Midbrain (tissue), 1 donor: ENCODE measurements at regions not wholly inside any gene's neighbourhood (a gene's known extent, or its start where the extent isn't known, plus 50 kb on each side); places are given as distances from the start of the nearest gene placed in this dataset.
A peak's percentile ranks its signal among the peaks of the same experiment; 100 is the strongest.
"Not testable (repeated sequence)": the region's sequence is repeated elsewhere in the genome, so short reads cannot be mapped to it uniquely, and the experiment has no call there.

ENCODE experiments used
- DNase-seq: peaks from one replicate; lab custom pipeline; 2025; lab: John Stamatoyannopoulos, UW

GRCh38 chr10:25713894-25714240, 220.2 kb upstream of the MYO3A start:
- no peak for DNase-seq

- DNase-seq = no peak
Observed at GRCh38 chr10:25724241-25724640, 209.8 kb upstream of the MYO3A start.

- DNase-seq = peak; percentile 60
Observed at GRCh38 chr10:25725917-25726716, 207.9 kb upstream of the MYO3A start.

GRCh38 chr10:25738776-25739175, 195.3 kb upstream of the MYO3A start:
- no peak for DNase-seq

- DNase-seq = no peak
Observed at GRCh38 chr10:25743832-25744231, 190.2 kb upstream of the MYO3A start.

GRCh38 chr10:25744574-25744973, 189.5 kb upstream of the MYO3A start:
- DNase-seq = no peak

GRCh38 chr10:25745976-25746375, 188.1 kb upstream of the MYO3A start:
- no peak for DNase-seq

- DNase-seq = no peak
Observed at GRCh38 chr10:25747084-25747483, 186.9 kb upstream of the MYO3A start.

- DNase-seq = no peak
Observed at GRCh38 chr10:25748509-25748908, 185.5 kb upstream of the MYO3A start.

GRCh38 chr10:25753776-25754175, 180.3 kb upstream of the MYO3A start:
- DNase-seq = no peak

- not testable (repeated sequence) for DNase-seq
Observed at GRCh38 chr10:25755874-25756273, 178.2 kb upstream of the MYO3A start.

- DNase-seq = no peak
Observed at GRCh38 chr10:25756784-25757183, 177.2 kb upstream of the MYO3A start.

- DNase-seq = peak; percentile 32
Observed at GRCh38 chr10:25758041-25758457, 176.0 kb upstream of the MYO3A start.

- no peak for DNase-seq
Observed at GRCh38 chr10:25758511-25758910, 175.5 kb upstream of the MYO3A start.

- DNase-seq = no peak
Observed at GRCh38 chr10:25761937-25762336, 172.1 kb upstream of the MYO3A start.

- no peak for DNase-seq
Observed at GRCh38 chr10:25766213-25766612, 167.8 kb upstream of the MYO3A start.

- no peak for DNase-seq
Observed at GRCh38 chr10:25766687-25767221, 167.3 kb upstream of the MYO3A start.

- no peak for DNase-seq
Observed at GRCh38 chr10:25768167-25768566, 165.9 kb upstream of the MYO3A start.

GRCh38 chr10:25778646-25779045, 155.4 kb upstream of the MYO3A start:
- no peak for DNase-seq

- DNase-seq = no peak
Observed at GRCh38 chr10:25786161-25786560, 147.9 kb upstream of the MYO3A start.

- DNase-seq = no peak
Observed at GRCh38 chr10:25786899-25787298, 147.1 kb upstream of the MYO3A start.

- no peak for DNase-seq
Observed at GRCh38 chr10:25797888-25798429, 136.1 kb upstream of the MYO3A start.

GRCh38 chr10:25804505-25804904, 129.5 kb upstream of the MYO3A start:
- no peak for DNase-seq

GRCh38 chr10:25805986-25806385, 128.0 kb upstream of the MYO3A start:
- DNase-seq = no peak
